Osteoblast (primary cell): ENCODE measurements at regions not wholly inside any gene's neighbourhood (a gene's known extent, or its start where the extent isn't known, plus 50 kb on each side); places are given as distances from the start of the nearest gene placed in this dataset.

Source experiments
- DNase-seq: peaks from one replicate; pipeline ENCODE4 v3.0.0; 2011; ENCODE audit warnings: low spot score, mixed read lengths; ENCODE audit not compliant: insufficient read length; ENCODE audit errors: missing footprints
- H2AFZ ChIP-seq: 2 replicates; pipeline ENCODE4 v1.6.0; 2011; ENCODE audit warnings: mild to moderate bottlenecking, low read length
- H3K27ac ChIP-seq: 2 replicates; pipeline ENCODE4 v1.5.1; 2011; ENCODE audit warnings: mild to moderate bottlenecking, low read depth, low read length, moderate library complexity
- H3K27me3 ChIP-seq: 2 replicates; pipeline ENCODE4 v1.6.0; 2012; ENCODE audit warnings: mild to moderate bottlenecking, control low read depth, inconsistent platforms, low read length, moderate library complexity; ENCODE audit not compliant: insufficient read depth
- H3K36me3 ChIP-seq: 2 replicates; pipeline ENCODE4 v1.5.1; 2011; ENCODE audit warnings: mild to moderate bottlenecking, low read length, control low read depth, moderate library complexity; ENCODE audit not compliant: insufficient read depth
- H3K4me1 ChIP-seq: 2 replicates; pipeline ENCODE4 v1.5.1; 2011; ENCODE audit warnings: mild to moderate bottlenecking, low read length, control low read depth, moderate library complexity; ENCODE audit not compliant: insufficient read depth
- H3K4me2 ChIP-seq: 2 replicates; pipeline ENCODE4 v1.6.0; 2011; ENCODE audit warnings: mild to moderate bottlenecking, low read length; ENCODE audit not compliant: insufficient read depth
- H3K4me3 ChIP-seq: fragments of 200-600 bp; sonication (generic); 3 replicates; pipeline ENCODE4 v1.5.1; 2012; ENCODE audit warnings: mild to moderate bottlenecking, low read length, inconsistent platforms; ENCODE audit not compliant: insufficient read depth
- H3K79me2 ChIP-seq: 2 replicates; pipeline ENCODE4 v1.6.0; 2012; ENCODE audit warnings: mild to moderate bottlenecking, low read length, control low read depth, inconsistent platforms; ENCODE audit not compliant: insufficient read depth
- H3K9me3 ChIP-seq: 2 replicates; pipeline ENCODE4 v1.5.1; 2011; ENCODE audit warnings: low read depth, low read length, control low read depth
- H4K20me1 ChIP-seq: 2 replicates; pipeline ENCODE4 v1.6.0; 2012; ENCODE audit warnings: mild to moderate bottlenecking, low read length, control low read depth; ENCODE audit not compliant: insufficient read depth
- CTCF ChIP-seq: IDR thresholded peaks from 2 replicates; pipeline ENCODE4 v1.5.1; 2011; ENCODE audit warnings: mild to moderate bottlenecking, low read depth, low read length, moderate library complexity; ENCODE audit errors: extremely low read depth

- Histone ChIP-seq H3K27me3 (no peaks in the 10 kb centered on the region), H3K4me1 (no peaks in the 10 kb centered on the region), H3K36me3 (no peaks in the 10 kb centered on the region), H3K9me3 (no peaks in the 10 kb centered on the region), H4K20me1 (no peaks in the 10 kb centered on the region), H2AFZ (no peak overlapping the region), H3K27ac (no peak overlapping the region), H3K4me3 (no peak overlapping the region), H3K4me2 (no peak overlapping the region), H3K79me2 (no peaks in the 10 kb centered on the region)
- DNase-seq = no peak
- TF ChIP-seq CTCF = no peak
These were observed 96.8 kb upstream of the SERPINE2 start for GRCh38 chr2:224135881-224136280.

GRCh38 chr2:224134003-224134734 is 95.1 kb upstream of the SERPINE2 start:
- no peaks in the 10 kb centered on the region for H3K36me3 ChIP-seq
- DNase-seq = no peak

GRCh38 chr2:224133387-224133786 is 94.3 kb upstream of the SERPINE2 start:
- no peak overlapping the region for H2AFZ ChIP-seq
- no peak for DNase-seq
- H4K20me1 ChIP-seq = no peaks in the 10 kb centered on the region
- H3K27me3 ChIP-seq = no peaks in the 10 kb centered on the region
- TF ChIP-seq CTCF = no peak
- H3K9me3 ChIP-seq = no peaks in the 10 kb centered on the region
- H3K4me2 ChIP-seq = no peak overlapping the region
- no peaks in the 10 kb centered on the region for H3K79me2 ChIP-seq
- H3K27ac ChIP-seq = no peak overlapping the region
- peaks cover 5% of the 10 kb centered on the region for H3K4me1 ChIP-seq
- no peaks in the 10 kb centered on the region for H3K36me3 ChIP-seq
- H3K4me3 ChIP-seq = no peak overlapping the region

More at GRCh38 chr2:224134003-224134734, 95.1 kb upstream of the SERPINE2 start:
- Histone ChIP-seq H3K9me3 (no peaks in the 10 kb centered on the region), H3K4me2 (no peak overlapping the region), H3K27ac (no peak overlapping the region), H3K79me2 (no peaks in the 10 kb centered on the region), H3K27me3 (no peaks in the 10 kb centered on the region), H2AFZ (no peak overlapping the region), H4K20me1 (no peaks in the 10 kb centered on the region), H3K4me1 (no peaks in the 10 kb centered on the region), H3K4me3 (no peak overlapping the region)
- no peak for TF ChIP-seq CTCF

- Histone ChIP-seq H3K9me3 (no peaks in the 10 kb centered on the region), H4K20me1 (no peaks in the 10 kb centered on the region), H3K4me2 (peak overlapping the region; percentile 6), H3K4me3 (no peak overlapping the region), H2AFZ (peak overlapping the region; percentile 26), H3K36me3 (no peaks in the 10 kb centered on the region), H3K27me3 (no peaks in the 10 kb centered on the region), H3K4me1 (peaks cover 9% of the 10 kb centered on the region), H3K27ac (no peak overlapping the region), H3K79me2 (no peaks in the 10 kb centered on the region)
- no peak for TF ChIP-seq CTCF
- no peak for DNase-seq
These were observed 88.9 kb upstream of the SERPINE2 start for GRCh38 chr2:224127871-224128501.
